Mammary epithelial cell (primary cell): ENCODE measurements at regions not wholly inside any gene's neighbourhood (a gene's known extent, or its start where the extent isn't known, plus 50 kb on each side); places are given as distances from the start of the nearest gene placed in this dataset.

Source experiments
- EZH2 ChIP-seq: IDR thresholded peaks from 2 replicates; pipeline ENCODE4 v1.6.1; 2012; ENCODE audit warnings: low read length, inconsistent platforms, borderline replicate concordance
- TF ChIP-seq, protein P1 (sequence below), 2 donors: IDR thresholded peaks in 1 of 2; conservative IDR thresholded peaks in 1 of 2; 2 replicates each; pipeline ENCODE4 v1.5.1; 2011 to 2012; ENCODE audit warnings: inconsistent platforms in 2 of 2, low read length in 2 of 2, mild to moderate bottlenecking in 2 of 2, control low read depth in 1 of 2, low read depth in 1 of 2; ENCODE audit not compliant: insufficient read depth in 1 of 2; ENCODE audit errors: extremely low read depth in 1 of 2

GRCh38 chr2:83582589-83582988 is 876.5 kb downstream of the SUCLG1 start:
- TF ChIP-seq, protein P1, sequence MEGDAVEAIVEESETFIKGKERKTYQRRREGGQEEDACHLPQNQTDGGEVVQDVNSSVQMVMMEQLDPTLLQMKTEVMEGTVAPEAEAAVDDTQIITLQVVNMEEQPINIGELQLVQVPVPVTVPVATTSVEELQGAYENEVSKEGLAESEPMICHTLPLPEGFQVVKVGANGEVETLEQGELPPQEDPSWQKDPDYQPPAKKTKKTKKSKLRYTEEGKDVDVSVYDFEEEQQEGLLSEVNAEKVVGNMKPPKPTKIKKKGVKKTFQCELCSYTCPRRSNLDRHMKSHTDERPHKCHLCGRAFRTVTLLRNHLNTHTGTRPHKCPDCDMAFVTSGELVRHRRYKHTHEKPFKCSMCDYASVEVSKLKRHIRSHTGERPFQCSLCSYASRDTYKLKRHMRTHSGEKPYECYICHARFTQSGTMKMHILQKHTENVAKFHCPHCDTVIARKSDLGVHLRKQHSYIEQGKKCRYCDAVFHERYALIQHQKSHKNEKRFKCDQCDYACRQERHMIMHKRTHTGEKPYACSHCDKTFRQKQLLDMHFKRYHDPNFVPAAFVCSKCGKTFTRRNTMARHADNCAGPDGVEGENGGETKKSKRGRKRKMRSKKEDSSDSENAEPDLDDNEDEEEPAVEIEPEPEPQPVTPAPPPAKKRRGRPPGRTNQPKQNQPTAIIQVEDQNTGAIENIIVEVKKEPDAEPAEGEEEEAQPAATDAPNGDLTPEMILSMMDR (conservative IDR thresholded peaks at IDR 0.05 in 1 of 2, IDR thresholded peaks at IDR 0.05 in 1 of 2; ENCODE audit: extremely low read depth in 1 of 2, insufficient read depth in 1 of 2, low read depth in 1 of 2, low read length in 2 of 2), result no peak
- TF ChIP-seq EZH2, result no peak
